GM19328 (cell line): ENCODE measurements at regions not wholly inside any gene's neighbourhood (a gene's known extent, or its start where the extent isn't known, plus 50 kb on each side); places are given as distances from the start of the nearest gene placed in this dataset.
"Not testable (repeated sequence)": the region's sequence is repeated elsewhere in the genome, so short reads cannot be mapped to it uniquely, and the experiment has no call there.

Source experiments
- ATAC-seq: cut with Tn5 transposase; IDR thresholded peaks from one replicate; pipeline ENCODE4 v1.9.1; 2021; ENCODE audit warnings: mild to moderate bottlenecking, moderate library complexity; ENCODE audit not compliant: unreplicated experiment

DNA sequence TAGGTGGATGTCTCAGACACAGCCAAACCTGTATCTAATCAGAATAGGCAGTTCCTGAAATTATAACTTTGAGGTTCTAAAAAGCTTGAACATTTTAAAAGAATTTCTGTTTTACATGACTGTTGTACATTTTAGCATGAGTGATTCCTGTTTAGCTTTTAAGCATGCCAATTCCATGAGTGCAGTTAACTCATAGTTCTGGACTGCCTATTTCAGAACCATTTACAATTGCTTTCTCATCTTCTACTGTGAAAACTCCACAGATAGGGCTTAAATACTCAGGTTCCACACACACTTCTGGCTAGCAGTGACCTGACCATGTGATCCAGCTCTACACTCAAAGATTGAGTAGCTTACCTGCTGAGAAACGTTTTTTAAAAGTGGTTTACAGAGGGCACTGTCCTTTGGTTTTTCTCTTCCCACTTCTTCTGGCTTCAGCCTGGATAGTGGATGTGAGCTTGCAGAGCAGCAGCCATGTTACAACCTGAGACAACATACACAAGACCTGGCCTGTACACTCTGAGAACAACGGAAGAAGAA is 280.8 kb downstream of the ANKRD50 start:
- ATAC-seq = no peak

DNA sequence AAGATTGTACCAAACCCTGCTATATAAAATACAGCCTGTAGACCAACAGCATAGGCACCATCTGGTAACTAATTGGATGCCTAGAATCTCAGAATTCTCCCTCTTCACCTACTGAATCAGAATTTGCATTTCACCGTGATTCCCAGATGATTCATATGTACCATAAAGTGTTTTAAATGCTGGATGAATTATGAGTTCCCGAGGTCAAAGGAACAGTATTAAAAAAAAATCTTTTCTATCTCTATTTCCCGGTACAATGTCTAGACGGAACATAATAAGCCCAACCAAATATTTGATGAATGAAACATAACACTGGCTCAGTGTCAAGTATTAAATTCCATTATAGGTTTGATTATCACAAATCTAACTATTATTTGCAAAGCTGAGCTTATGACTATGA is 280.0 kb downstream of the ANKRD50 start:
- no peak for ATAC-seq

GRCh38 chr4:124433044-124433443 is 279.5 kb downstream of the ANKRD50 start:
- no peak for ATAC-seq

DNA sequence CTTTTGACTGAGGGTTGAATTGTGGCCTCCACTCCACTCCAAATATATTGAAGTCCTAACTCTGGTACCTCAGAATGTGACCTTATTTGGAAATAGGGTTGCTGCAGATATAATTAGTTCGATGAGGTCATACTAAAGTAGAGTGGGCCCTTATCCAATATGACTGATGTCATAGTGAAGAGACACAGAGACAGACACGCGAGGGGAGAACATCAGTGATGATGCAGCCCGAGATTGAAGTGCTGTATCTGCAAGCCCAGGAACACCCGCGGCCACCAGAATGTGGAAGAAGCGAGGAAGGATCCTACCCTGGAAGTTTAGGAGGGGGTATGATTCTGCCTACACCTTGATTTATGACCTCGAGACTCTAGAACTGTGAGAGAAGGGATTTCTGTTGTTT is 279.0 kb downstream of the ANKRD50 start:
- ATAC-seq = no peak

DNA sequence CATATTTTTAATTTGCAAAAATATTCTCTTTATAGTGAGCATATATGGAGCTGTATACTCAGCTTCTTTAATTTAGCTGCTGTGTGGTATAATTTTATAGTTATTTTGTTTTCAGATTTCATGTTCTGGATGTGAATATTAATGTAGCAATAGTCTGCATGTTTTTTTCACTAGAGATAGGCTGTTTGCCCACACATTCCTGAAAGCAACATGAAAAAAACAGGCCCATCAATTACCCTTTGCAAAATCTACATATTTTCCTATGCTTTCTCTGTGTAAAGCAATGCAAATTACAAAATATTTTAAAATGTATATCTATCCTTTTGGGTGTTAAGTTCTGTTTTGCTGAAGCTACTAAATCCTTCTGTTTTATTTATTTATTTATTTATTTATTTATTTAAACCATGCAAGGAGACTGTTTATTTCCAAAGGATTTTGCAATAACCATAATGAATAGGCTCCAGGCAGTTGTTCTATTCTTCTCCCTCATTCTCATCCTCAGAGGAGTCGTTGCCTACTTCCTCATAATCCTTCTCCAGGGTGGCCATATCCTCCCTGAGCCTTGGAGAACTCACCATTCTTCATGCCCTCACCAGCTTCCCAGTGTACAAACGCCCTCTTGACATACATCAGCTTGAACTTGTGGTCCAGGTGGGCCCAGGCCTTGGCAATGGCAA is 277.1 kb downstream of the ANKRD50 start:
- ATAC-seq = no peak

DNA sequence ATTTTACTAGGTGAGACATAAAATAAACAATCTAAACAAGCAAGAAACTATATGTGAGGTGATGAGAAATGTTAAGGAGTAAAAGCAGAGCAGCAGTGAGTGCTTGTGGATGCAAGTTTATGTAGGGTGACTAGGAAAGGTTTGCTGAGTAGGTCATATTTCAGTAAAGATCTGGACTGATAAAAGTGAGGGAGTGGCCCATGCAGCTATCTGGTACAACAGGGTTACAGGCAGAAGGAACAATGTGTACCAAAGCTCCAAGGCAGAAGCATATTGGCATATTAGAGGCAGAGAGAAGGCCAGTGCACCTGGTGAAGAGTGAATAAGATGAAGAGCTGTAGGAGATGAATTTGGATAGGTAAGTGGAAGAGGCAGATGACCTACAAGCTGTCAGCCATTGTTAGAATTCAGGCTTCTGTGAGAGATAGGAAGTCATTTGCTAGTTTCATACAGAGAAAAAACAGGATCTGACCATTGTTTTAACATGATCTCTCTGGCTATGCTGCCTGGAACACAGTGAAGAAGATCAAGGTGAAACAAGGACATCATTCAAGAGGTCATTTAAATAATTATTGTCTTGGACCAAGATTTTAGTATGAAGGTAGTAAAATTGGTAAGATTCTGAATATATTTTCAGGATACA is 274.6 kb downstream of the ANKRD50 start:
- no peak for ATAC-seq

GRCh38 chr4:124445071-124445470 is 267.5 kb downstream of the ANKRD50 start:
- ATAC-seq = no peak

DNA sequence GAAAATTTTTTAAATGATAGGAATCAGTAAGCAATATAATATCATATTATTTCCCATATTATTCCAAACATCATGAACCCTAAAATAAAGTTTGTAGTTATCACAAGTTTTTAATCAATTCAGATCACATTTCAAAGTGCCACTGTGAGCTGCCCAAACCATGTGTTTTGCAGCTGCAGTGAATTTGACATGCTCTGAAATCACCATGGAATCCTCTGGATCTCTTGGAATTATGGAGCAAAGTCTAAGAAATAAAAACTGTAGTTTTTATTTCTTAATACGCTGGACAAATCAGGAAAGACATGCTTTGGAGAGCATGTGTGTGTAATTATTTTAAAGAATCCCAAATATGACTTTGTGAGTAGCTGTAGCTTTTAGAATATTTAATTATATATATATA is 262.7 kb downstream of the ANKRD50 start:
- no peak for ATAC-seq

- no peak for ATAC-seq
Observed at GRCh38 chr4:124450851-124451250, 261.7 kb downstream of the ANKRD50 start.

GRCh38 chr4:124454772-124455270 is 257.7 kb downstream of the ANKRD50 start:
- ATAC-seq = no peak

- ATAC-seq = no peak
Observed at GRCh38 chr4:124455671-124456070, 256.9 kb downstream of the ANKRD50 start.

- ATAC-seq = no peak
Observed at GRCh38 chr4:124459196-124459940, 253.2 kb downstream of the ANKRD50 start.

GRCh38 chr4:124459941-124460310 is 252.6 kb downstream of the ANKRD50 start:
- ATAC-seq = no peak

DNA sequence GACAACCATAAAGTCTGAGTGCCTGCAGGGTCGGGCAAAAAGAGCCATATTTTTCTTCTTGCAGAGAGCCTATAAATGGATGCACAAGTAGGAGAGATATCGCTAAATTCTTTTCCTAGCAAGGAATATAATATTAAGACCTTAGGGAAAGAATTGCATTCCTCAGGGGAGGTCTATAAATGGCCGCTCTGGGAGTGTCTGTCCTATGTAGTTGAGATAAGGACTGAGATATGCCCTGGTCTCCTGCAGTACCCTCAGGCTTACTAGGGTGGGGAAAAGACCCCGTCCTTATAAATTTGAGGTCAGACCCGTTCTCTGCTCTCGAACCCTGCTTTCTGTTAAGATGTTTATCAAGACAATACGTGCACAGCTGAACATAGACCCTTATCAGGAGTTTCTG is 250.9 kb downstream of the ANKRD50 start:
- ATAC-seq = not testable (repeated sequence)

DNA sequence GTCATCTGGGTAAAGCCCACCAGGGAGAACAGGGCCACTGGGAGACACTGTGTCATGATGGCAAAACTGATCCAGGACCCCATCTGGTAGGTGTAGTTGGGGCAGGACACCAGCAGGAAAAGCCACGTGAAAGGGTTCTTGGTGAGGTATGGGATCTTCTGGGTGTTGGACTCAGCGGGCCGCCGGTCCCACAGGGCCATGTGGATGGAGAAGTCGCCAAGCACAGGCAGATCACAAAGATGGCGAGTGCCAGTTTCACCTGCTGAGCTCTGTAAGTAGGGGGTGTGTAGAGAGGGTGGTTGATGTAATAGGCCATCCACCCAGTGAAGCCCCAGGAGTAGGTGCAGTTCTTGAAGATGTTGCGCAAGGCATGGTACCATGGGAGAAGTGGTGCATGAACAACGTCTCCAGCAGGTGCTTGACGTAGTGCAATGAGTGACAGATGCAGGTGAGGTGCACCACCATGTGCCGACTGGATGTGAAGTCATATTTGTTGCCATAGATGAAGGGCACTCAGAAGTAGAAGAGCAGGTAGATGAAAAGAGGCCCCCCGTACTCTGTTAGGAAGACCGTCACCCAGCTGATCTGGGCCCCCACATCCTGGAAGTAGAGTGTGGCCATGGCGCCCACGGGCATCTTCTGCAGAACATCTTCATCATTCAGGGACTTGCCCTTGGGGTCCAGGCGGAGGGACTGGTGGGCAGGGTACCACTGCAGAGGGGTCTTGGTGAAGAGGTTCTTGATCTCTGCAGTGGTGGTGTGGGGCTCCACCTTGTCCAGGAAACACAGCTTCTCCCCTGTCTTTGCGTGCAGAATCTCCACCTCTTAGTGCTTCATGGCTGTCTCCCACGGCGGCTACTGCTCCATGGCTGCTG is 249.3 kb downstream of the ANKRD50 start:
- no peak for ATAC-seq

DNA sequence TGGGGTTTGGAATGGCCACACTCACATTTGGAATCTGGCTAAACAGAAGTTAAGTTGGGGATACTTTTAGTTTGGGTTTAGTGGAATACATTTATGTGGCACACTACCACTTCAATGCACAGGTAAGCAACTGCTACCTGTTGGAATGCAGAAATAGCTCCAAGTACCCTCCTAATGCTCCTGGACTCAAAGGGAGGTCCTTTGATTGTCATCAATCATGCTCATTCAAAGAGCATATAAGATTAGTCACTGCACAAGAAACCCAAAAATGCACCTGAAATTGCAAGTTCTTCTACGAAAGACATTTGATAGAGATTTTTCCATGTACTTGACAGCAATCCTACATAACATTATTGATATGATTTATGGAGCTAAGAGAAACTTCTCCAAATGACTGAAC is 247.7 kb downstream of the ANKRD50 start:
- no peak for ATAC-seq

- ATAC-seq = no peak
Observed at GRCh38 chr4:124468360-124468759, 244.2 kb downstream of the ANKRD50 start.

DNA sequence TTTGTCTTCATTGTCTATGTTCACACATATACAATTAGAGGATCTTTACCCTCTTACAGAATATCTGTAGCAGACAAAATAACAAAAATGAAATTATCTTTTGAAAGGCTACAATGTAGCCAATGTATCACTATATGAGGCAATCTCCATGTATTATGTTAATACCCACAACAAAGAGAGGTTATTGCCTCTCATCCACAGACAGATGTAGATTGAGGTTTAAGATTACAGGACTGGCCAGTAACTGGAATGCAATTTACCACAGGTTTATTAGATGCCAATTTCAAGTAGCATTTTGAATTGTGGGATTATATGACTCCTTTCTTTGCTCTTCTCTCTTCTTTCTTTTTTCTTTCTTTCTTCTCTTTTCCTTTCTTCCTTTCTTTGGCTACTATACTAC is 242.6 kb downstream of the ANKRD50 start:
- ATAC-seq = no peak

GRCh38 chr4:124478470-124478869 is 234.1 kb downstream of the ANKRD50 start:
- ATAC-seq = no peak

DNA sequence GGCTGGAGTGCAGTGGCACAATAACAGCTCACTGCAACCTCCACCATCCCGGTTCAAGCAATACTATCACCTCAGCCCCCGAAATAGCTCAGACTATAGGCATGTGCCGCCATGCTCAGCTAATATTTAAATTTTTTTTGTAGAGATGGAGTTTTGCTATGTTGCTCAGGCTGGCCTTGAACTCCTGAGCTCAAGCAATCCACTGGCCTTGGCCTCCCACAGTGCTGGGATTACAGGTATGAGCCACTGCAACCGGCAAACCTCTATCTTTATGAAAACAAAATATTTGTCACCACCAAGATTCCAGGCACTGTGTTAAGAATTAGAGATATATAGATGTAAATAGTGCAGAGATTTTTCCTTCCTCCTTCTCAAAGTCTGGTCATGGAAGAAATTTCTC is 232.5 kb downstream of the ANKRD50 start:
- no peak for ATAC-seq

DNA sequence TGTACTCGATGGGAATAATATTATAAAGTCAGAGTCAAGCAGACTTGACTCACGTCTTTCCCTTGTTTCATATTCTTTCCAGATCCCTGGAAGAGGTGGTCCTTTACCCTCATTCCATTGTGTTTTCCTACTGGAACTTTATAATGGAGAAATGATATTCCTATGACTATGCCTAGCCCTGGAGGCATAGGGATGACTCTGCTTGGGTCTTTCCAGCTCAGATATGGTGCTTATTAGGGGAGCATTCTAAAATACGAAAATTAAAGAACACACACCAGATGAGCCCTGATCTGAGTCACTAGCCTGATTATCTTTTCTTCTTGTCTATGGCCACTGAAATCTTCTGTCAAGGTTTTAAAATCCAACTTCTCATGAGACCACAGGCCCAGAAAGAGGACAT is 231.4 kb downstream of the ANKRD50 start:
- no peak for ATAC-seq
